PC-3 (cell line): ENCODE measurements at regions not wholly inside any gene's neighbourhood (a gene's known extent, or its start where the extent isn't known, plus 50 kb on each side); places are given as distances from the start of the nearest gene placed in this dataset.

Source experiments
- EZH2 ChIP-seq: fragments of 300-600 bp; sonication (generic); IDR thresholded peaks from one replicate; pipeline ENCODE4 v1.6.1; 2017; ENCODE audit warnings: antibody characterized with exemption, mild to moderate bottlenecking, low read length; ENCODE audit not compliant: unreplicated experiment
- TF ChIP-seq, protein P1 (sequence below): fragments of 300-600 bp; sonication (generic); conservative IDR thresholded peaks from 2 replicates; pipeline ENCODE4 v1.5.1; 2017; ENCODE audit warnings: antibody characterized with exemption, low read depth, mild to moderate bottlenecking, low read length

DNA sequence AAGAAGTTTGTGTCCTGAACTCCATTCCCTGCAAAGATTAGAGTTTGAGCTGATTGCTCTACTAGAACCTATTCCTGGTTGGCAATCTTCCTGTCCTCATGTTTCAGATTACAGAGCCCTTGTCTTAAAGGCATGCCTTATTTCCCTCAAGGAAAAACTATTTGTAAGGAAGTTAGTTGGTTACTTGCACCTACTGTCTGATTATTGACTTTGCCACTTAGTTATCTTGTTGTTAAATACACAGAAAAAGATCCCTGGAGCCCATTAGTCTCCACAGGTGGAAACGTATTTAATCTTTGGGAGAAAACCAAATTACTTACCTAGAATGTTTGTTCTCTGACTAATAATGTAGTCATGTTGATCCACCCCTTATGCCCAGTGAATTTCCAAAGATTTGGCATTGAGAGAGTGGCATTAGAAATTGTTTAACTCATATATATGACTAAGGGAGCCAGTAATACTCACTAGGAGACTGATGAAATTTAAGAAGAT is 132.3 kb upstream of the ELL2 start:
- TF ChIP-seq, protein P1, sequence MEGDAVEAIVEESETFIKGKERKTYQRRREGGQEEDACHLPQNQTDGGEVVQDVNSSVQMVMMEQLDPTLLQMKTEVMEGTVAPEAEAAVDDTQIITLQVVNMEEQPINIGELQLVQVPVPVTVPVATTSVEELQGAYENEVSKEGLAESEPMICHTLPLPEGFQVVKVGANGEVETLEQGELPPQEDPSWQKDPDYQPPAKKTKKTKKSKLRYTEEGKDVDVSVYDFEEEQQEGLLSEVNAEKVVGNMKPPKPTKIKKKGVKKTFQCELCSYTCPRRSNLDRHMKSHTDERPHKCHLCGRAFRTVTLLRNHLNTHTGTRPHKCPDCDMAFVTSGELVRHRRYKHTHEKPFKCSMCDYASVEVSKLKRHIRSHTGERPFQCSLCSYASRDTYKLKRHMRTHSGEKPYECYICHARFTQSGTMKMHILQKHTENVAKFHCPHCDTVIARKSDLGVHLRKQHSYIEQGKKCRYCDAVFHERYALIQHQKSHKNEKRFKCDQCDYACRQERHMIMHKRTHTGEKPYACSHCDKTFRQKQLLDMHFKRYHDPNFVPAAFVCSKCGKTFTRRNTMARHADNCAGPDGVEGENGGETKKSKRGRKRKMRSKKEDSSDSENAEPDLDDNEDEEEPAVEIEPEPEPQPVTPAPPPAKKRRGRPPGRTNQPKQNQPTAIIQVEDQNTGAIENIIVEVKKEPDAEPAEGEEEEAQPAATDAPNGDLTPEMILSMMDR, result no peak
- TF ChIP-seq EZH2, result no peak
